ENCODE measurements at regions not wholly inside any gene's neighbourhood (a gene's known extent, or its start where the extent isn't known, plus 50 kb on each side); places are given as distances from the start of the nearest gene placed in this dataset.
"Not testable (repeated sequence)": the region's sequence is repeated elsewhere in the genome, so short reads cannot be mapped to it uniquely, and the experiment has no call there.

- H2BK5ac ChIP-seq (ENCODE audit: insufficient read length, low read length); H3K27me3 Mint-ChIP-seq (ENCODE audit: low read depth); H3K27ac ChIP-seq (ENCODE audit: insufficient read length, low read depth, low read length); H2AFZ ChIP-seq (ENCODE audit: low read length); H3K18ac ChIP-seq (ENCODE audit: insufficient read length, low read depth, low read length); H2BK12ac ChIP-seq (ENCODE audit: insufficient read length, low read depth, low read length); H3K79me1 ChIP-seq (ENCODE audit: insufficient read depth, low read depth, low read length, poor library complexity, severe bottlenecking); H3K9me3 ChIP-seq (ENCODE audit: control insufficient read depth, low read depth, low read length); H4K20me1 ChIP-seq (ENCODE audit: control insufficient read depth, insufficient read depth, insufficient read length); H4K91ac ChIP-seq (ENCODE audit: insufficient read length, low read depth, low read length); H3K14ac ChIP-seq (ENCODE audit: insufficient read depth, low read length); H2AK5ac ChIP-seq (ENCODE audit: insufficient read length, low read length); DNase-seq; H3K79me2 ChIP-seq (ENCODE audit: insufficient read depth, low read length); H3K4me1 Mint-ChIP-seq; H3K4me3 Mint-ChIP-seq; H3K27ac Mint-ChIP-seq; H4K5ac ChIP-seq (ENCODE audit: insufficient read length, low read depth, low read length); H3T11ph ChIP-seq (ENCODE audit: low read length); H3K56ac ChIP-seq (ENCODE audit: insufficient read length, low read depth, low read length); H3K23ac ChIP-seq (ENCODE audit: insufficient read length, low read depth, low read length); H3K23me2 ChIP-seq (ENCODE audit: insufficient read length, low read depth, low read length, poor library complexity, severe bottlenecking); H2BK20ac ChIP-seq (ENCODE audit: low read depth, low read length, poor library complexity, severe bottlenecking); H4K8ac ChIP-seq (replicated peaks; ENCODE audit: insufficient read length, low read depth, low read length); H2BK15ac ChIP-seq (ENCODE audit: low read depth, low read length); H3K9ac ChIP-seq (ENCODE audit: extremely low read depth, insufficient read length, low read length); H3K4ac ChIP-seq (ENCODE audit: low read depth, low read length); H3K4me2 ChIP-seq (ENCODE audit: insufficient read depth, insufficient read length, low read length); H3K4me1 ChIP-seq (ENCODE audit: insufficient read depth, low read length); H2BK120ac ChIP-seq (ENCODE audit: low read depth, low read length, poor library complexity, severe bottlenecking); H3K27me3 ChIP-seq (ENCODE audit: insufficient read depth, low read length): not testable (repeated sequence)
- WGBS (ENCODE audit: extremely low coverage, insufficient read length, low lambda C conversion rate): no CpG with 5 or more reads among the region's 3 CpGs
- Mint-ChIP-seq H3K36me3 (ENCODE audit: insufficient read depth in 1 of 3, low read depth in 3 of 3) (peaks cover 4 to 14% (median 5%) of the 10 kb centered on the region in 3 experiments; a peak in 6 of 7 replicates), H3K9me3 (peaks cover 14 to 28% of the 10 kb centered on the region in 2 experiments)
Measured at GRCh38 chr3:194904999-194905398, 219.3 kb downstream of the FAM43A start.
